HepG2 (cell line): ENCODE measurements at regions not wholly inside any gene's neighbourhood (a gene's known extent, or its start where the extent isn't known, plus 50 kb on each side); places are given as distances from the start of the nearest gene placed in this dataset.

Experiments used
- ATAC-seq: fragments of 200-7000 bp; cut with Tn5 transposase; 3 replicates; pipeline ENCODE4 v1.9.1; 2020; ENCODE audit warnings: mild to moderate bottlenecking, moderate library complexity
- BruUV-seq: library from RNA; stranded (reverse); fragments of 400-500 nt; replicated peaks from 2 replicates; lab custom pipeline; 2021; lab: Mats Ljungman, UMichigan
- CTCF ChIA-PET: fragments of 300-600 bp; formaldehyde crosslinking; extraction: SDS; loops from one replicate; lab custom pipeline; 2021; ENCODE audit warnings: low total read pairs, inconsistent platforms, low intra/inter-chr PET ratio; lab: Yijun Ruan, JAX
- POLR2A ChIA-PET: fragments of 350-600 bp; sonication (Branson Sonifier 250); formaldehyde crosslinking; loops from one replicate; lab custom pipeline; 2020; ENCODE audit warnings: antibody characterized with exemption, inconsistent platforms; lab: Yijun Ruan, JAX
- DNase-seq: peaks from one replicate; pipeline ENCODE4 v3.0.0-alpha.2; 2015; ENCODE audit warnings: low spot score
- FAIRE-seq: peaks from 3 replicates; lab custom pipeline; 2011; peaks lifted over from hg19 to GRCh38; lab: Jason Lieb, UNC
- H2AFZ ChIP-seq: one replicate; pipeline ENCODE4 v1.6.1; 2011; ENCODE audit warnings: low read length, inconsistent platforms
- H3K27ac ChIP-seq: fragments of 300-600 bp; 3 replicates; pipeline ENCODE4 v1.8.0; 2011; ENCODE audit warnings: mixed run types, mild to moderate bottlenecking, mixed read lengths, low read length, inconsistent platforms; ENCODE audit not compliant: insufficient read depth; ENCODE audit errors: extremely low read length
- H3K27me3 ChIP-seq, 2 experiments: fragments of 200-600 bp in 1 of 2; 2 replicates in 1 of 2; 3 replicates in 1 of 2; pipeline versions ENCODE4 v1.6.0 to v1.8.0; 2011; ENCODE audit warnings: low read length in 2 of 2, mild to moderate bottlenecking in 2 of 2, moderate library complexity in 2 of 2, inconsistent platforms in 1 of 2; ENCODE audit not compliant: insufficient read depth in 2 of 2, control insufficient read depth in 1 of 2
- H3K36me3 ChIP-seq, 2 experiments: fragments of 200-600 bp in 1 of 2; replicated peaks in 1 of 2; 2 replicates in 1 of 2; 3 replicates in 1 of 2; pipeline versions ENCODE4 v1.5.1 to v1.8.0; 2011; ENCODE audit warnings: low read length in 2 of 2, inconsistent platforms in 1 of 2; ENCODE audit not compliant: insufficient read depth in 2 of 2, control insufficient read depth in 1 of 2
- H3K4me1 ChIP-seq: 2 replicates; pipeline ENCODE4 v1.5.1; 2012; ENCODE audit warnings: low read length, inconsistent platforms; ENCODE audit not compliant: insufficient read depth
- H3K4me2 ChIP-seq: 2 replicates; pipeline ENCODE4 v1.6.0; 2011; ENCODE audit warnings: low read depth, low read length, inconsistent platforms
- H3K4me3 ChIP-seq, 3 experiments: fragments of 200-600 bp in 1 of 3; sonication (generic), shearing (Covaris generic) in 1 of 3; replicated peaks in 1 of 3; 2 replicates each; pipeline ENCODE4 v1.5.1; 2011 to 2016; ENCODE audit warnings: low read length in 3 of 3, inconsistent platforms in 2 of 3, low read depth in 2 of 3, mild to moderate bottlenecking in 2 of 3, control low read depth in 1 of 3, mixed read lengths in 1 of 3; ENCODE audit not compliant: insufficient read depth in 1 of 3
- H3K79me2 ChIP-seq: one replicate; pipeline ENCODE4 v1.6.1; 2011; ENCODE audit warnings: low read length, inconsistent platforms; ENCODE audit not compliant: insufficient read depth
- H3K9ac ChIP-seq: 2 replicates; pipeline ENCODE4 v1.6.0; 2011; ENCODE audit warnings: mild to moderate bottlenecking, low read depth, low read length, inconsistent platforms; ENCODE audit not compliant: insufficient read depth
- H3K9me3 ChIP-seq: 2 replicates; pipeline ENCODE4 v1.5.1; 2012; ENCODE audit warnings: mild to moderate bottlenecking, low read length
- H4K20me1 ChIP-seq: 2 replicates; pipeline ENCODE4 v1.6.0; 2011; ENCODE audit warnings: inconsistent platforms, mild to moderate bottlenecking, low read length, moderate library complexity; ENCODE audit not compliant: insufficient read depth
- ATF6 ChIP-seq: sonication (generic); formaldehyde crosslinking; conservative IDR thresholded peaks from 2 replicates; pipeline ENCODE4 v1.4.0; 2020; ENCODE audit warnings: missing genetic modification reagents
- ATRX ChIP-seq: sonication (generic); formaldehyde crosslinking; IDR thresholded peaks from 2 replicates; pipeline ENCODE4 v1.4.0; 2020; ENCODE audit warnings: missing genetic modification reagents, borderline replicate concordance
- DR1 ChIP-seq: sonication (generic); formaldehyde crosslinking; IDR thresholded peaks from 2 replicates; pipeline ENCODE4 v1.8.0; 2021; ENCODE audit warnings: mild to moderate bottlenecking, missing genetic modification reagents, inconsistent platforms
- FOSL2 ChIP-seq: sonication (generic); formaldehyde crosslinking; IDR thresholded peaks from 2 replicates; pipeline ENCODE4 v1.4.0; 2020; ENCODE audit warnings: missing genetic modification reagents
- IKZF4 ChIP-seq: sonication (generic); formaldehyde crosslinking; IDR thresholded peaks from 2 replicates; pipeline ENCODE4 v1.5.1; 2020; ENCODE audit warnings: borderline replicate concordance, mild to moderate bottlenecking, low read depth, missing genetic modification reagents; ENCODE audit errors: not compliant biosample characterization
- KLF6 ChIP-seq: IDR thresholded peaks from 2 replicates; pipeline ENCODE4 v1.8.0; 2016; ENCODE audit warnings: missing biosample characterization, missing genetic modification reagents
- MAFK ChIP-seq, 2 experiments: IDR thresholded peaks in 1 of 2; conservative IDR thresholded peaks in 1 of 2; 2 replicates each; pipeline ENCODE4 v1.6.1; 2011; ENCODE audit warnings: improper control_type of control experiment in 2 of 2, low read length in 2 of 2
- NBN ChIP-seq: fragments of 450-650 bp; conservative IDR thresholded peaks from 2 replicates; pipeline ENCODE4 v1.6.1; 2017
- NONO ChIP-seq, 2 experiments: fragments of 450-650 bp in 1 of 2; sonication (generic) in 1 of 2; formaldehyde crosslinking in 1 of 2; IDR thresholded peaks in 1 of 2; conservative IDR thresholded peaks in 1 of 2; 2 replicates each; pipeline versions ENCODE4 v1.6.1 to v1.8.0; 2017 to 2022; ENCODE audit warnings: mild to moderate bottlenecking in 1 of 2, missing genetic modification reagents in 1 of 2, moderate library complexity in 1 of 2
- RAD21 ChIP-seq: fragments of 450-650 bp; formaldehyde crosslinking; IDR thresholded peaks from 2 replicates; pipeline ENCODE4 v1.5.0; 2020; ENCODE audit warnings: mild to moderate bottlenecking
- ZBTB1 ChIP-seq: sonication (generic); formaldehyde crosslinking; IDR thresholded peaks from 2 replicates; pipeline ENCODE4 v1.4.0; 2020; ENCODE audit warnings: missing genetic modification reagents, borderline replicate concordance
- ZC3H13 ChIP-seq: sonication (generic); formaldehyde crosslinking; IDR thresholded peaks from 2 replicates; pipeline ENCODE4 v1.8.1; 2023; ENCODE audit warnings: mild to moderate bottlenecking, missing genetic modification reagents, moderate library complexity
- ZNF143 ChIP-seq: sonication (generic); formaldehyde crosslinking; IDR thresholded peaks from 2 replicates; pipeline ENCODE4 v1.4.0; 2020; ENCODE audit warnings: missing genetic modification reagents
- ZNF20 ChIP-seq: sonication (generic); formaldehyde crosslinking; IDR thresholded peaks from 2 replicates; pipeline ENCODE4 v1.4.0; 2020; ENCODE audit warnings: mild to moderate bottlenecking, moderate library complexity, missing genetic modification reagents
- ZNF207 ChIP-seq: fragments of 450-650 bp; IDR thresholded peaks from 2 replicates; pipeline ENCODE4 v1.6.1; 2016; ENCODE audit warnings: antibody characterized with exemption, borderline replicate concordance
- ZNF335 ChIP-seq: sonication (generic); formaldehyde crosslinking; IDR thresholded peaks from 2 replicates; pipeline ENCODE4 v1.4.0; 2020; ENCODE audit warnings: missing genetic modification reagents
- ZNF446 ChIP-seq: sonication (generic); formaldehyde crosslinking; IDR thresholded peaks from 2 replicates; pipeline ENCODE4 v1.5.0; 2020; ENCODE audit warnings: mild to moderate bottlenecking, missing genetic modification reagents
- ZNF678 ChIP-seq: sonication (generic); formaldehyde crosslinking; IDR thresholded peaks from 2 replicates; pipeline ENCODE4 v1.4.0; 2020; ENCODE audit warnings: mild to moderate bottlenecking, missing genetic modification reagents
- ZNF710 ChIP-seq: sonication (generic); formaldehyde crosslinking; IDR thresholded peaks from 2 replicates; pipeline ENCODE4 v1.5.0; 2020; ENCODE audit warnings: mild to moderate bottlenecking, missing genetic modification reagents, borderline replicate concordance
- in situ Hi-C: cut with HindIII; loops from 2 replicates; pipeline ENCODE4 v1.10.0; 2017; ENCODE audit warnings: low pct_unique_long_range_greater_than_20kb; ENCODE audit not compliant: extremely low pct_ligation_motif_present
- intact Hi-C: fragments of 100-400 bp; cut with micrococcal nuclease; formaldehyde crosslinking; loops from one replicate; pipeline ENCODE4 v1.10.0; 2022; ENCODE audit not compliant: unreplicated experiment
- TF ChIP-seq, protein P1 (sequence below): sonication (generic); formaldehyde crosslinking; IDR thresholded peaks from 2 replicates; pipeline ENCODE4 v1.5.1; 2020; ENCODE audit warnings: missing genetic modification reagents, mild to moderate bottlenecking, borderline replicate concordance

- Histone ChIP-seq H2AFZ (no peak overlapping the region), H4K20me1 (no peaks in the 10 kb centered on the region), H3K4me3 (no peak overlapping the region), H3K4me1 (no peaks in the 10 kb centered on the region), H3K79me2 (no peaks in the 10 kb centered on the region), H3K36me3 (no peaks in the 10 kb centered on the region), H3K27me3 (no peaks in the 10 kb centered on the region), H3K4me2 (no peak overlapping the region), H3K9me3 (no peaks in the 10 kb centered on the region), H3K9ac (no peak overlapping the region), H3K27ac (no peak overlapping the region)
- no peak for FAIRE-seq
- POLR2A ChIA-PET = no interaction called here
- intact Hi-C loops (no loop called here), in situ Hi-C loops (no loop called here)
- CTCF ChIA-PET = no interaction called here
- BruUV-seq = no TSS peak
- TF ChIP-seq NONO (IDR thresholded peaks at IDR 0.05) (no peak), NONO (CRISPR knock-in tag; conservative IDR thresholded peaks at IDR 0.05) (no peak), ZNF678 (CRISPR knock-in tag) (no peak), ZNF710 (CRISPR knock-in tag) (no peak), ZNF20 (CRISPR knock-in tag) (no peak), KLF6 (no peak), MAFK (conservative IDR thresholded peaks at IDR 0.05 in 1 of 2, IDR thresholded peaks at IDR 0.05 in 1 of 2; ENCODE audit: low read length in 2 of 2) (no peak), ZNF143 (CRISPR knock-in tag) (no peak), ATRX (CRISPR knock-in tag) (no peak), DR1 (CRISPR knock-in tag) (no peak), ZNF446 (CRISPR knock-in tag) (no peak), ZNF207 (no peak), NBN (no peak), RAD21 (CRISPR knock-in tag) (no peak), IKZF4 (CRISPR knock-in tag) (no peak), ZBTB1 (CRISPR knock-in tag) (no peak), FOSL2 (CRISPR knock-in tag) (no peak), ATF6 (CRISPR knock-in tag) (no peak), ZC3H13 (CRISPR knock-in tag) (no peak), ZNF335 (CRISPR knock-in tag) (no peak)
- TF ChIP-seq, protein P1, sequence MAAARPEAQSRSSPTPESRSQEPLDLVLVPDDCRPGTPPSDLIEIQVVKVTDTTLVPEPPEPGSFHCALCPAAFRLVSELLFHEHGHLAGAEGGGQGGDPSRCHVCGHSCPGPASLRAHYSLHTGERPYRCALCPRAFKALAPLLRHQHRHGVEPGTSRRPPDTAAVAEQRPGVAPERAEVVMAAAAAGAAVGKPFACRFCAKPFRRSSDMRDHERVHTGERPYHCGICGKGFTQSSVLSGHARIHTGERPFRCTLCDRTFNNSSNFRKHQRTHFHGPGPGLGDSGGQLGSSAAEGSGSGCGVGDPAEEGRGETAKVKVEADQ (CRISPR knock-in tag) = no peak
- no peak for DNase-seq
- no peak for ATAC-seq
Measured at GRCh38 chr2:59779571-59779970, 773.9 kb downstream of the BCL11A start.
